ENCODE measurements at regions not wholly inside any gene's neighbourhood (a gene's known extent, or its start where the extent isn't known, plus 50 kb on each side); places are given as distances from the start of the nearest gene placed in this dataset.

DNA sequence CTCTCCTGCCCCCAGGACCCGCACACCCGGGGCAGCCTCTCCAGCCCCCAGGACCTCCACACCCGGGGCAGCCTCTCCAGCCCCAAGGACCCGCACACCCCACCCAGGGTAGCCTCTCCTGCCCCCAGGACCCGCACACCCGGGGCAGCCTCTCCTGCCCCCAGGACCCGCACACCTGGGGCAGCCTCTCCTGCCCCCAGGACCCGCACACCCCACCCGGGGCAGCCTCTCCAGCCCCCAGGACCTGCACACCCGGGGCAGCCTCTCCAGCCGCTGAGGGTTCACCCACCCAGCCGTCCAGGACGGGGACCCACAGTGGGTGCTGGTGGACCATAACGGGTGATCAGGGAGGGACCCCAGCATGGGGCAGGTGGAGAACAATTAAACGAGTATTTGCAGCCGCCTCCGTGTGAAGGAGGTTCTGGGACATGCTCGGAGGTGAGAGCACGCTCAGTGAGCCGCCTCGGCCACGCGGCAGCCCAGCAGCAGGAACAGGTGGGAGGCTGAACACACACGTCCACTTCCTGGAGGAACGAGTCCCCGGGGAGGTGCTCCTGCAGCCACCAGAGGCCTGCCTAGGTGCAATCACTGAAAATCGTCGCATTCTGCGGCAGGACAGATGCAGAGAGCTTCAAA is 107.9 kb downstream of the PDGFA start:
- DNase-seq = no peak
- Histone ChIP-seq H3K27me3 (replicated peaks) (no peaks in the 10 kb centered on the region), H3K4me3 (ENCODE audit: low read depth, low read length) (no peak overlapping the region), H3K27ac (no peak overlapping the region), H3K36me3 (replicated peaks) (no peaks in the 10 kb centered on the region)
- in situ Hi-C loops (cut with HindIII; ENCODE audit: low pct_ligation_motif_present, low sequenced_read_pairs) = no loop called here
- TF ChIP-seq, protein P1, sequence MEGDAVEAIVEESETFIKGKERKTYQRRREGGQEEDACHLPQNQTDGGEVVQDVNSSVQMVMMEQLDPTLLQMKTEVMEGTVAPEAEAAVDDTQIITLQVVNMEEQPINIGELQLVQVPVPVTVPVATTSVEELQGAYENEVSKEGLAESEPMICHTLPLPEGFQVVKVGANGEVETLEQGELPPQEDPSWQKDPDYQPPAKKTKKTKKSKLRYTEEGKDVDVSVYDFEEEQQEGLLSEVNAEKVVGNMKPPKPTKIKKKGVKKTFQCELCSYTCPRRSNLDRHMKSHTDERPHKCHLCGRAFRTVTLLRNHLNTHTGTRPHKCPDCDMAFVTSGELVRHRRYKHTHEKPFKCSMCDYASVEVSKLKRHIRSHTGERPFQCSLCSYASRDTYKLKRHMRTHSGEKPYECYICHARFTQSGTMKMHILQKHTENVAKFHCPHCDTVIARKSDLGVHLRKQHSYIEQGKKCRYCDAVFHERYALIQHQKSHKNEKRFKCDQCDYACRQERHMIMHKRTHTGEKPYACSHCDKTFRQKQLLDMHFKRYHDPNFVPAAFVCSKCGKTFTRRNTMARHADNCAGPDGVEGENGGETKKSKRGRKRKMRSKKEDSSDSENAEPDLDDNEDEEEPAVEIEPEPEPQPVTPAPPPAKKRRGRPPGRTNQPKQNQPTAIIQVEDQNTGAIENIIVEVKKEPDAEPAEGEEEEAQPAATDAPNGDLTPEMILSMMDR (IDR thresholded peaks at IDR 0.05; ENCODE audit: low read depth, low read length, missing control alignments) = no peak

DNA sequence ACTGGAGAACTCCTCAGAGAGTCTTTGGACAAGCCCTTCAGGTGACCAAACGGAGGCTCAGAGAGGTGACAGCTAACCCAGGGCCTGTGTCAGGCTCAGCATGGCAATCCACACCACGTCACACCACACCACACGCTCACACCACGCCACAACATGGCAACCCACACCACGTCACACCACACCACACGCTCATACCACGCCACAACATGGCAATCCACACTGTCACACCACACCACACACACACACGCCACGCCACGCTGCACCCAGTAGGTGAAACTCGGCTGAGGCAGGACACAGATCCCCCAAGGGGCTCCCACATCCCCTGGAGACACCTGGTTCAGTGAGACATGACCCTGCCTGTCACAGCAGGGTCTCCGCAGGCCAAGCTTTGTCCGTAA is 107.3 kb downstream of the PDGFA start:
- TF ChIP-seq, protein P1 (IDR thresholded peaks at IDR 0.05; ENCODE audit: low read depth, low read length, missing control alignments) = no peak
- no peaks in the 10 kb centered on the region for H3K27me3 ChIP-seq (replicated peaks)
- no peak overlapping the region for H3K4me3 ChIP-seq (ENCODE audit: low read depth, low read length)
- no peak for DNase-seq
- no peaks in the 10 kb centered on the region for H3K36me3 ChIP-seq (replicated peaks)
- in situ Hi-C loops (cut with HindIII; ENCODE audit: low pct_ligation_motif_present, low sequenced_read_pairs) = no loop called here
- H3K27ac ChIP-seq = no peak overlapping the region

DNA sequence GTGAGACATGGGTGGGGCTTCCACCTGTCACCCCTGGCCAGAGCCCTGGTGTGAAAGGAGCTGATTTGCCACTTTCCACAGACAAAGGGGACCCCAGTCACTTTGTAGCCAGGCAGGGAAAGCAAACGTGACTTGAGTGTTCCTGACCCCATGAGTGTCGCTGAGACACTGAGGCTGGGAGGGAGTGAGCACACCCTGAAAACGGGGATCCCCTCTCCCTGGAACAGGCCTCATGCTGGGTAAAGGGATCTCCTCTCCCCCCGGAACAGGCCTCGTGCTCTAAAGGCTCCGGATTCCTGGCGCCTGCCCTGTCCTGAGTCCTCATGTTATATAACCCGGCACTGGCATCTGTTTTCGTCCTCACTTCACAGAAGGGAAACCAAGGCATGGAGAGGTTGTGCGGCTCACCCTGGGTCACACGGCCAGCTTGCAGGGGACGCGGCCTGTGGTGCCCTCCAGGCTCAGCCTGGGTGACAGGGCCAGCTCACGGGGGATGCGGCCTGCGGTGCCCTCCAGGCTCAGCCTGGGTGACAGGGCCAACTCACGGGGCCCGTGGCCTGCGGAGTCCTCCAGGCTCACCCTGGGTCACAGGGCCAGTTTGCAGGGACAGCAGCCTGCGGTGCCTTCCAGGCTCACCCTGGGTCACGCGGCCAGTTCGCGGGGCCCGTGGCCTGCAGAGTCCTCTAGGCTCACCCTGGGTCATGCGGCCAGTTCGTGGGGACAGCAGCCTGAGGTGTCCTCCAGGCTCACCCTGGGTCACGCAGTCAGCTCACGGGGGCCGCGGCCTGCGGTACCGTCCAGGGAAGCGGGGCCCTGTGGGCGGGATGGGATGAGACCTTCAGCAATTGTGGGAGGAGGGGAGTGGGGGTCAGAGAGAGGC is 104.7 kb downstream of the PDGFA start:
- DNase-seq = no peak
- Histone ChIP-seq H3K27ac (no peak overlapping the region), H3K36me3 (replicated peaks) (no peaks in the 10 kb centered on the region), H3K27me3 (replicated peaks) (no peaks in the 10 kb centered on the region), H3K4me3 (ENCODE audit: low read depth, low read length) (no peak overlapping the region)
- TF ChIP-seq, protein P1 (IDR thresholded peaks at IDR 0.05; ENCODE audit: low read depth, low read length, missing control alignments) = no peak
- in situ Hi-C loops (cut with HindIII; ENCODE audit: low pct_ligation_motif_present, low sequenced_read_pairs) = no loop called here

DNA sequence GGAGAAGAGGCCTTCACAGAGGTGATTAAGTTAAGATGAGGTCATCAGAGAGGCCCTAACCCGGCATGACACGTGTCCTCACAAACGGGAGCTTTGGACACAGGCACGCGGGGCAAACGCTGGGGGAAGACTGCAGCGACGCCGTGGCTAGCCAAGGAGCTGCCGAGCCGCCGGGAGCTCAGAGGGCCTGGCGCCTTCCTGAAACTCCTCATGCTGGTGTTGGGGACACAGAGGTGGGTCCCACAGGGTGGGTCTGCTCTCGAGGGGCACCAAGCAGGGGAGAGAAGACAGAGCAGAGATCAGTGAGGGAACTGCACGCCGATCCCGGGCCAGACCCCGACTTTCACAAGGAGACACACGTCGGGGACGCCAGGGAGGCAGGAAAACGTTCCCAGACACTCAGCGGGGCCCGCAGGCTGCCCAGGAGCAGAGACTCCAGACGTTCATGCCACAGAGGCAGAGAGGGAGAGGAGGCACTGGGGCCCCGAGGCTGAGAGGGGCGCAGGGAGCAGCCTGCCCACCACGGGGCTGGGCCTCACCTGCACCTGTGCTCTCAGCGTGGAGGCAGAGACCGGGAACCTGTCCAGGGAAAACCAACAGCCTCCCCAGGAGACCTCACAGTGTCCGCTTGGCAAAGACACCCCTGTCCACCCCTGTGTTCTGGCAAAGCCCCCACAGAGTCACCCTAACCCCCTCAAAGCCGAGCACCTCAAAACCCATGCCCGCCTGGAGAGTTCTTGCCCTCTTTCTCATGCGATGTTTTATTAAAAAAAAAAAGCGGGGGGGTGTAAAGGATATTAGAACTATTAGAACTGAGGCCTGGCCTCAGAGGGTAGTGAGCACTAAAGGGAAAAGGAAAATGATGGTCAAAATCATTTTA is 103.8 kb downstream of the PDGFA start:
- in situ Hi-C loops (cut with HindIII; ENCODE audit: low pct_ligation_motif_present, low sequenced_read_pairs) = no loop called here
- H3K27ac ChIP-seq = no peak overlapping the region
- no peak for DNase-seq
- H3K4me3 ChIP-seq (ENCODE audit: low read depth, low read length) = no peak overlapping the region
- H3K36me3 ChIP-seq (replicated peaks) = no peaks in the 10 kb centered on the region
- H3K27me3 ChIP-seq (replicated peaks) = no peaks in the 10 kb centered on the region
- TF ChIP-seq, protein P1 (IDR thresholded peaks at IDR 0.05; ENCODE audit: low read depth, low read length, missing control alignments) = no peak

DNA sequence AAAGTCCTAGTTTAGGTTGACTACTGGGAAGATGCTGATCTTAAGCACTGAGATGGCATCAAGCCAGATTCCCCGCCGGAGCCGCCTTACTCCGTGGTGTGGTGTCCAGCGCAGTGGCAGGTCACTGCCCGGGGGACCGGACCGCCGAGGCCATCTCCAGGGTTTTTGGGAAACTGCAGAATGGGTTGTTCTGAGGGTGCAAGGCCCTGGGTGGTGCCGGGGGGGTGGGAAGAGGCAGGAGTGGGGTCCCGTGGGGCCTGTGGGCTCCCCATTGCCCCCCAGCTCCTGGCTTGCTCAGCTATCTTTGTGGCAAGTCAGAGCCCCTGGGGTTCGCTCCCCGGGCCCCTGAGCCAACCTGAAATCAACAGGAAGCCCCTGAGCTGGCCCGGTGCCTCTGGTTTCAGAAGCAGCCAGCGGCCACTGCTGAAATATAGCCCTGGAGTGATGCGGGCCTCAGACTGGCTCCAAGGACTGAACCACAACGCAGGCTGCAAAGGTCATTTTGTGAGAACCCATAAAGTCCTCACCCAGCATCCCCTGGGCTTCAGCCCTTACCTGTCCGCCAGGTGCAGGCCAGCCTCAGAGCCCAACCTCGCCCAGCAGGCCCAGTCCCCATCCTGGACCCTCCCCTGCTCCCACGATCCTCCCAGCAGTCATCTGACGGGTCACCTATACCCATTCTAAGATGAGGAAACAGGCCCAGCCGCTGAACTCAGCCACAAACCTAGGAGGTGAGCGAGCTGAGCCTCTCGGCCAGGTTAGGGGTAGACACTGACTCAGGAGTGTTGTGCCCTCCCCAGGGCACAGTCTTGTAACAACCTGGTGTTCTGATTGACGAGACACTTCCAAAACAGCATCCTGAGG is 102.7 kb downstream of the PDGFA start:
- TF ChIP-seq, protein P1 (IDR thresholded peaks at IDR 0.05; ENCODE audit: low read depth, low read length, missing control alignments) = no peak
- H3K36me3 ChIP-seq (replicated peaks) = no peaks in the 10 kb centered on the region
- no peak overlapping the region for H3K27ac ChIP-seq
- H3K4me3 ChIP-seq (ENCODE audit: low read depth, low read length) = no peak overlapping the region
- in situ Hi-C loops (cut with HindIII; ENCODE audit: low pct_ligation_motif_present, low sequenced_read_pairs) = no loop called here
- H3K27me3 ChIP-seq (replicated peaks) = no peaks in the 10 kb centered on the region
- DNase-seq = no peak

Data from brain microvascular endothelial cell (primary cell).